ENCODE measurements at regions not wholly inside any gene's neighbourhood (a gene's known extent, or its start where the extent isn't known, plus 50 kb on each side); places are given as distances from the start of the nearest gene placed in this dataset.

GRCh38 chr5:166431456-166431855, 1860.0 kb upstream of the WWC1 start:
- intact Hi-C loops (cut with micrococcal nuclease): no loop called here
- H3K79me2 ChIP-seq (ENCODE audit: control insufficient read depth, insufficient read depth, low read length): no peaks in the 10 kb centered on the region
- BruUV-seq (replicated peaks): no TSS peak
- ChIA-PET CTCF (no interaction called here), POLR2A (no interaction called here)
- H3K36me3 ChIP-seq (ENCODE audit: control insufficient read depth in 2 of 2, extremely low read depth in 1 of 2, insufficient read depth in 2 of 2, low read length in 2 of 2): no peaks in the 10 kb centered on the region
- FAIRE-seq: no peak
- peaks cover 6% of the 10 kb centered on the region for H3K9me3 ChIP-seq (replicated peaks; ENCODE audit: control insufficient read depth, insufficient read depth, low read length)
- no peak for TF ChIP-seq EZH2 (IDR thresholded peaks at IDR 0.05; ENCODE audit: borderline replicate concordance, low read depth, low read length, severe bottlenecking)
- TF ChIP-seq POLR2A (IDR thresholded peaks at IDR 0.05; ENCODE audit: low read depth, low read length): no peak
- TF ChIP-seq CTCF (IDR thresholded peaks at IDR 0.05; ENCODE audit: extremely low read depth in 1 of 2, insufficient read depth in 1 of 2, low read depth in 1 of 2, low read length in 2 of 2): no peak
- TF ChIP-seq MYC (IDR thresholded peaks at IDR 0.05; ENCODE audit: low read depth, low read length): no peak
- no peak for TF ChIP-seq FOS (IDR thresholded peaks at IDR 0.05; ENCODE audit: borderline replicate concordance, insufficient read depth, low read length)
- TF ChIP-seq GATA2 (IDR thresholded peaks at IDR 0.05; ENCODE audit: insufficient read depth, insufficient read length, low read depth, low read length): no peak
- no peak for TF ChIP-seq JUN (IDR thresholded peaks at IDR 0.05; ENCODE audit: borderline replicate concordance, insufficient read depth, insufficient read length, low read depth)
- TF ChIP-seq POLR2AphosphoS5 (IDR thresholded peaks at IDR 0.05; ENCODE audit: insufficient read depth, low read depth, low read length): no peak
- no peak for TF ChIP-seq MAX (IDR thresholded peaks at IDR 0.05; ENCODE audit: insufficient read depth, insufficient read length)
- no peak overlapping the region for H3K4me3 ChIP-seq (replicated peaks in 1 of 3; ENCODE audit: insufficient read depth in 1 of 3, low read depth in 1 of 3, low read length in 3 of 3)
- no peak for DNase-seq (ENCODE audit: low read depth, low spot score)
- no peak overlapping the region for H3K9ac ChIP-seq (replicated peaks; ENCODE audit: extremely low read depth, insufficient read depth, low read length)
- H2AFZ ChIP-seq (ENCODE audit: low read depth, low read length): no peak overlapping the region
- H4K20me1 ChIP-seq (replicated peaks; ENCODE audit: control insufficient read depth, extremely low read depth, insufficient read depth, low read length): no peaks in the 10 kb centered on the region
- no peaks in the 10 kb centered on the region for H3K27me3 ChIP-seq (ENCODE audit: control insufficient read depth in 2 of 2, insufficient read depth in 2 of 2, low read length in 2 of 2)
- no peaks in the 10 kb centered on the region for H3K4me1 ChIP-seq (ENCODE audit: control insufficient read depth, extremely low read depth, insufficient read depth, low read length)
- no peak overlapping the region for H3K27ac ChIP-seq (ENCODE audit: insufficient read depth, low read depth, low read length)
- dilution Hi-C loops (cut with MboI; ENCODE audit: extremely low pct_ligation_motif_present, low sequenced_read_pairs): no loop called here
- H3K4me2 ChIP-seq (ENCODE audit: insufficient read depth, low read length): no peak overlapping the region
- no peaks in the 10 kb centered on the region for H3K9me1 ChIP-seq (replicated peaks; ENCODE audit: control insufficient read depth, extremely low read depth, insufficient read depth, low read length)

All from endothelial cell of umbilical vein (primary cell).